Esophagus (tissue), 2 donors: ENCODE measurements at regions not wholly inside any gene's neighbourhood (a gene's known extent, or its start where the extent isn't known, plus 50 kb on each side); places are given as distances from the start of the nearest gene placed in this dataset.
A peak's percentile ranks its signal among the peaks of the same experiment; 100 is the strongest.

ENCODE experiments used
- H3K27ac ChIP-seq, 2 donors: one replicate each; pipeline ENCODE4 v1.5.1; 2013; ENCODE audit warnings: low read depth in 2 of 2, mild to moderate bottlenecking in 2 of 2, inconsistent platforms in 1 of 2, low read length in 1 of 2, moderate library complexity in 1 of 2
- H3K27me3 ChIP-seq, 2 donors: one replicate each; pipeline ENCODE4 v1.6.1; 2013; ENCODE audit warnings: low read length in 2 of 2, control low read depth in 1 of 2, mild to moderate bottlenecking in 1 of 2; ENCODE audit not compliant: insufficient read depth in 2 of 2, control insufficient read depth in 1 of 2
- H3K36me3 ChIP-seq, 2 donors: one replicate each; pipeline ENCODE4 v1.6.1; 2013; ENCODE audit warnings: low read length in 1 of 2; ENCODE audit not compliant: control insufficient read depth in 2 of 2, insufficient read depth in 2 of 2
- H3K4me1 ChIP-seq, 2 donors: one replicate each; pipeline ENCODE4 v1.6.1; 2013; ENCODE audit warnings: low read length in 1 of 2; ENCODE audit not compliant: control insufficient read depth in 2 of 2, insufficient read depth in 2 of 2
- H3K4me3 ChIP-seq, 2 donors: one replicate each; pipeline ENCODE4 v1.5.1; 2013; ENCODE audit warnings: low read length in 2 of 2, mild to moderate bottlenecking in 2 of 2, low read depth in 1 of 2, moderate library complexity in 1 of 2
- H3K9me3 ChIP-seq, 2 donors: one replicate each; pipeline ENCODE4 v1.6.1; 2013; ENCODE audit warnings: mild to moderate bottlenecking in 2 of 2, low read depth in 1 of 2, low read length in 1 of 2, moderate library complexity in 1 of 2; ENCODE audit not compliant: control insufficient read depth in 2 of 2, insufficient read depth in 1 of 2
- WGBS, 2 donors: extraction: QIAGEN DNeasy Blood & Tissue Kit; methylation state at CpG; one replicate each; pipeline ENCODE4 v1.1.7; 2013; 5-methylcytosine and 5-hydroxymethylcytosine counted together
- donor health status: healthy with polysubstance abuse.
- donor health status: Bipolar disorder and iron deficiency.

DNA sequence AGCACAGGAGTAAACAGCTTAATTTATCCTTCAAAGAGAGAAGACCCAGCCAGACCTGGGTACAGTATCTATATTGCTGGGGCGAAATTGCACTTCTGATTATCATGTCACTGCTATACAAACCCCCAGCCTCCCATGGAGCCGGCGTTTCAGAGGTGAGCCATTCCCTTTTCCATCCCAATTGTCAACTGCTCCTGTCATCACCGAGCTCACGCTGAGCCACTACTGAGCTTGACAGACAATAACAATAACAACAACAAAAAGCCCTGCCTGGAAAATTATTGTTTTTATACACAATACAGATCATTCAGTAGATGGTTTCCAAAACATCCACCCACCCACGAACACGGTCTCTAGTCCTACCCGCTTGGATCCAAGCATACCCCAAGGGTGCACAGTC lies 129.0 kb upstream of the JARID2 start:
- Histone ChIP-seq H3K4me3 (no peak overlapping the region), H3K27me3 (no peaks in the 10 kb centered on the region), H3K27ac (no peak overlapping the region), H3K9me3 (no peaks in the 10 kb centered on the region), H3K36me3 (no peaks in the 10 kb centered on the region), H3K4me1 (no peaks in the 10 kb centered on the region)
- WGBS, 2 donors: 83 to 87% methylated on average over 8 of the region's 8 CpGs

DNA sequence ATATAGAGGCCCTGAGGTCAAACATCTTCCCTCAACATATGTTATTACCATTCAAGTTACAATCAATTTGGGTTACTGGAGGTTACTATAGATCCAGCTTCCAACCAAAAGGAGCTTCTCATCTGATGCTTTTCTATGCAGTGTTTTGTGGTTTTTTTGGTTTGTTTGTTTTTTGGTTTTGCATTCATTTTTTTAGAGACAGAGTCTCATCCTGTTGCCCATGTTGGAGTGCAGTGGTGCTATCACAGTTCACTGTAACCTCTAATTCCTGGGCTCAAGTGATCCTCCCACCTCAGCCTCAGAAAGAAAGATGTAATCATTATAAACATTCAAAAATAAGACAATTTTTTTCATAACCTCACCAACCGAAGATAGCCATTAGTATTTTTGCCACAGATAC lies 124.4 kb upstream of the JARID2 start:
- no peaks in the 10 kb centered on the region for H3K4me1 ChIP-seq
- no peaks in the 10 kb centered on the region for H3K9me3 ChIP-seq
- no peak overlapping the region for H3K27ac ChIP-seq
- H3K4me3 ChIP-seq: no peak overlapping the region
- WGBS, 2 donors: 88 to 91% methylated on average over 1 of the region's 1 CpG
- H3K36me3 ChIP-seq: no peaks in the 10 kb centered on the region
- no peaks in the 10 kb centered on the region for H3K27me3 ChIP-seq

GRCh38 chr6:15121977-15122550 lies 123.8 kb upstream of the JARID2 start:
- 90 to 91% methylated on average over 6 of the region's 6 CpGs for WGBS, 2 donors
- no peak overlapping the region for H3K4me3 ChIP-seq
- no peak overlapping the region for H3K27ac ChIP-seq
- H3K9me3 ChIP-seq: no peaks in the 10 kb centered on the region
- no peaks in the 10 kb centered on the region for H3K27me3 ChIP-seq
- no peaks in the 10 kb centered on the region for H3K4me1 ChIP-seq
- no peaks in the 10 kb centered on the region for H3K36me3 ChIP-seq

- Histone ChIP-seq H3K27me3 (no peaks in the 10 kb centered on the region), H3K4me1 (no peaks in the 10 kb centered on the region), H3K36me3 (no peaks in the 10 kb centered on the region), H3K27ac (no peak overlapping the region), H3K4me3 (no peak overlapping the region), H3K9me3 (no peaks in the 10 kb centered on the region)
- 71 to 74% methylated on average over 4 of the region's 4 CpGs for WGBS, 2 donors
Observed at GRCh38 chr6:15129887-15130286, 116.0 kb upstream of the JARID2 start.

DNA sequence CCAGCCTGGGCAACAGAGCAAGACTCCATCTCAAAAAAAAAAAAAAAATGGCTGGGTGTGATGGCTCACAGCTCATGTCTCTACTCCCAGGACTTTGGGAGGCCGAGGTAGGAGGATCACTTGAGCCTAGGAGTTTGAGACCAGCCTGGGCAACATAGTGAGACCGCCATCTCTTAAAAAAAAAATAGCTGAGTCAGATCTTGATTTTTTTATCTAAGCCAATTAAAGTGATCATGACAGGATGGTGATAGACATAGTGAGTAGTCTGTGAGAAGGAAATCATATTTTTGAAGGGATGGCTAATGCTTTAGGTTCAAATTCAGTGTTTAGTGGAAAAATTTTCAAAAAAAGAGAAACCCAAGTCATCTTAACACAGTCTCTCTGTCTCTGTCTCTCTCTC lies 114.6 kb upstream of the JARID2 start:
- no peak overlapping the region for H3K4me3 ChIP-seq
- WGBS, 2 donors: 98 to 100% methylated on average over 2 of the region's 2 CpGs
- no peaks in the 10 kb centered on the region for H3K27me3 ChIP-seq
- H3K36me3 ChIP-seq: no peaks in the 10 kb centered on the region
- no peak overlapping the region for H3K27ac ChIP-seq
- no peaks in the 10 kb centered on the region for H3K9me3 ChIP-seq
- H3K4me1 ChIP-seq: no peaks in the 10 kb centered on the region

- H3K4me3 ChIP-seq: no peak overlapping the region
- no peaks in the 10 kb centered on the region for H3K27me3 ChIP-seq
- H3K9me3 ChIP-seq: no peaks in the 10 kb centered on the region
- 65 to 69% methylated on average over 7 of the region's 7 CpGs for WGBS, 2 donors
- H3K27ac ChIP-seq: no peak overlapping the region
- no peaks in the 10 kb centered on the region for H3K4me1 ChIP-seq
- H3K36me3 ChIP-seq: no peaks in the 10 kb centered on the region
Observed at GRCh38 chr6:15131651-15132061, 114.2 kb upstream of the JARID2 start.

DNA sequence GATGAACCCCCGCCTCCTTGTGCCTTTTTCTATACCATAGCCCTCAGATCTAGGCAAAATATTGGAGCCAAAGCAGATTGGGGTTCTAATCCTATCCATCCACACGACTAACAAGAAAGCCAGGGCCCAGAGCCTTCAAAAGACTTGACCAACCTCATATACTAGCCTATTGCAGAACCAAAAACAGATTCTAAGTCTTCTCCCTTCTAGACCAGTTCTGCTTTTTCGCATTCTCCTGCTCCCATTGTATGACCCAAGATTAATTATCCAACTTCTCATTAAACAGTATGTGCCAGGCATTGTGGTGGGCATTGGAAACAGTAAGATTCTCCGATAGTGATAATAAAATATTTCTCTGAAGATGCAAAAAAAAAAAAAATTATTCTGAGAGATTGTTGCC lies 113.7 kb upstream of the JARID2 start:
- H3K27ac ChIP-seq: peak overlapping the region in 1 of 2 donors; percentile 75
- H3K9me3 ChIP-seq: no peaks in the 10 kb centered on the region
- 78 to 86% methylated on average over 4 of the region's 4 CpGs for WGBS, 2 donors
- no peaks in the 10 kb centered on the region for H3K27me3 ChIP-seq
- no peak overlapping the region for H3K4me3 ChIP-seq
- H3K4me1 ChIP-seq: no peaks in the 10 kb centered on the region
- H3K36me3 ChIP-seq: no peaks in the 10 kb centered on the region

GRCh38 chr6:15132854-15133670 lies 112.8 kb upstream of the JARID2 start:
- H3K9me3 ChIP-seq: no peaks in the 10 kb centered on the region
- 41 to 56% methylated on average over 8 of the region's 8 CpGs for WGBS, 2 donors
- no peaks in the 10 kb centered on the region for H3K36me3 ChIP-seq
- H3K4me3 ChIP-seq: no peak overlapping the region
- no peaks in the 10 kb centered on the region for H3K27me3 ChIP-seq
- H3K27ac ChIP-seq: peak overlapping the region; percentile 75 to 87
- H3K4me1 ChIP-seq: no peaks in the 10 kb centered on the region

DNA sequence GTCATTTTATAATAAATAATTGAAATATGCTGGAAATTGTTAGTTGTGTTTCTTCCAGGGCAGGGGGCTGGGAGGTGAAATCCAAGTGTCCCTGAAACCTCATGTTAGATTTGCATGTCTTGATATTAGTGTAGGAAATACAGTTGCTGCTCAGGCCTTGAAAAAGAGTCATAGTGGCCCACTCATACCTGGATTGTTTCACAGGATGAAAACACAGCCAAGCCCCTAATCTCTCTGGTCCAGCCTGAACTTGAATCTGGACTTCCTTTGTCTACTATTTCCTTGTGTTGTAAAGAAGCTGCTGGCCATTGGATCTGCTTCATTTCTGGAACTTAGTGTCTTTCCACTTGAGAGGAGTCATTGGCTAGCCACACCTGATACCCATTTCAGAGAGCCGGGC lies 108.8 kb upstream of the JARID2 start:
- Histone ChIP-seq H3K4me1 (no peaks in the 10 kb centered on the region), H3K27ac (peak overlapping the region; percentile 26 to 38), H3K4me3 (no peak overlapping the region), H3K9me3 (no peaks in the 10 kb centered on the region), H3K27me3 (no peaks in the 10 kb centered on the region), H3K36me3 (no peaks in the 10 kb centered on the region)
- WGBS, 2 donors: 74 to 80% methylated on average over 1 of the region's 1 CpG

GRCh38 chr6:15143086-15143485 lies 102.8 kb upstream of the JARID2 start:
- no peaks in the 10 kb centered on the region for H3K9me3 ChIP-seq
- WGBS, 2 donors: 71 to 75% methylated on average over 3 of the region's 3 CpGs

More at GRCh38 chr6:15143086-15143485, 102.8 kb upstream of the JARID2 start:
- Histone ChIP-seq H3K4me1 (peaks cover 0 to 3% of the 10 kb centered on the region in 2 donors), H3K27ac (no peak overlapping the region), H3K36me3 (no peaks in the 10 kb centered on the region), H3K27me3 (no peaks in the 10 kb centered on the region), H3K4me3 (no peak overlapping the region)
